ENCODE measurements at regions not wholly inside any gene's neighbourhood (a gene's known extent, or its start where the extent isn't known, plus 50 kb on each side); places are given as distances from the start of the nearest gene placed in this dataset.

DNA sequence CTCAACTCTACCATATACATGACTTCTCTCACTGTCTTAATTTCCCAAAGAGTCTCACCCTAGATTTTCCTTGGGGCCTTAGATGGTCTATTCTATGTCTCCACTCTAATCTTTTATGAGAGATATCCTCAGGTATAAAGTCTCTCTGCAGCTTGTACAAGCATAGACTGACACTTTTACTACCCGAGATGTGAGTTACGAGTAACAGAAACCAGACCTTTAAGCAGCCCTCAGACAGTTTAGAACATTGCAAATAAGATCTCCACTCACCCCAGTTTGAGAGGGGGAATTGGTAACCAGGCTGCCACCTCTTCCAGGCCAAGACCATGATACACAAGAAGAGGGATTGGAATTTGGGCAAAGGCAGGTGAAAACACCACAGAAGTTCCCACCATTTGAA lies 542.5 kb downstream of the TLE4 start:
- POLR2A ChIA-PET, result no interaction called here
- in situ Hi-C loops (cut with HindIII; ENCODE audit: extremely low pct_ligation_motif_present, low pct_unique_long_range_greater_than_20kb), result no loop called here
- TF ChIP-seq, protein P1, sequence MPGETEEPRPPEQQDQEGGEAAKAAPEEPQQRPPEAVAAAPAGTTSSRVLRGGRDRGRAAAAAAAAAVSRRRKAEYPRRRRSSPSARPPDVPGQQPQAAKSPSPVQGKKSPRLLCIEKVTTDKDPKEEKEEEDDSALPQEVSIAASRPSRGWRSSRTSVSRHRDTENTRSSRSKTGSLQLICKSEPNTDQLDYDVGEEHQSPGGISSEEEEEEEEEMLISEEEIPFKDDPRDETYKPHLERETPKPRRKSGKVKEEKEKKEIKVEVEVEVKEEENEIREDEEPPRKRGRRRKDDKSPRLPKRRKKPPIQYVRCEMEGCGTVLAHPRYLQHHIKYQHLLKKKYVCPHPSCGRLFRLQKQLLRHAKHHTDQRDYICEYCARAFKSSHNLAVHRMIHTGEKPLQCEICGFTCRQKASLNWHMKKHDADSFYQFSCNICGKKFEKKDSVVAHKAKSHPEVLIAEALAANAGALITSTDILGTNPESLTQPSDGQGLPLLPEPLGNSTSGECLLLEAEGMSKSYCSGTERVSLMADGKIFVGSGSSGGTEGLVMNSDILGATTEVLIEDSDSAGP (CRISPR knock-in tag; IDR thresholded peaks at IDR 0.05; ENCODE audit: borderline replicate concordance), result no peak
- TF ChIP-seq KDM4B (CRISPR knock-in tag; IDR thresholded peaks at IDR 0.05) (no peak), SMC3 (IDR thresholded peaks at IDR 0.05; ENCODE audit: low read length) (no peak), ZFP90 (CRISPR knock-in tag; IDR thresholded peaks at IDR 0.05; ENCODE audit: borderline replicate concordance) (no peak), ATRX (CRISPR knock-in tag; IDR thresholded peaks at IDR 0.05; ENCODE audit: borderline replicate concordance) (no peak), ZNF83 (CRISPR knock-in tag; IDR thresholded peaks at IDR 0.05; ENCODE audit: borderline replicate concordance) (no peak), ZNF44 (CRISPR knock-in tag; IDR thresholded peaks at IDR 0.05) (no peak), MYC (CRISPR knock-in tag; IDR thresholded peaks at IDR 0.05; ENCODE audit: borderline replicate concordance) (no peak), ZNF550 (CRISPR knock-in tag; IDR thresholded peaks at IDR 0.05; ENCODE audit: borderline replicate concordance) (no peak), POGK (CRISPR knock-in tag; conservative IDR thresholded peaks at IDR 0.05) (no peak), HNRNPUL1 (IDR thresholded peaks at IDR 0.05; ENCODE audit: low read depth, low read length) (no peak), ZBTB21 (CRISPR knock-in tag; IDR thresholded peaks at IDR 0.05) (no peak), ARNTL (CRISPR knock-in tag; IDR thresholded peaks at IDR 0.05) (no peak), ZNF530 (CRISPR knock-in tag; IDR thresholded peaks at IDR 0.05; ENCODE audit: low read depth) (no peak), NR2F2 (IDR thresholded peaks at IDR 0.05; ENCODE audit: borderline replicate concordance, low read depth) (no peak), ELF1 (CRISPR knock-in tag; IDR thresholded peaks at IDR 0.05) (no peak)
- TF ChIP-seq, protein P2, sequence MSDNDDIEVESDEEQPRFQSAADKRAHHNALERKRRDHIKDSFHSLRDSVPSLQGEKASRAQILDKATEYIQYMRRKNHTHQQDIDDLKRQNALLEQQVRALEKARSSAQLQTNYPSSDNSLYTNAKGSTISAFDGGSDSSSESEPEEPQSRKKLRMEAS (IDR thresholded peaks at IDR 0.05), result no peak
- TF ChIP-seq, protein P3, sequence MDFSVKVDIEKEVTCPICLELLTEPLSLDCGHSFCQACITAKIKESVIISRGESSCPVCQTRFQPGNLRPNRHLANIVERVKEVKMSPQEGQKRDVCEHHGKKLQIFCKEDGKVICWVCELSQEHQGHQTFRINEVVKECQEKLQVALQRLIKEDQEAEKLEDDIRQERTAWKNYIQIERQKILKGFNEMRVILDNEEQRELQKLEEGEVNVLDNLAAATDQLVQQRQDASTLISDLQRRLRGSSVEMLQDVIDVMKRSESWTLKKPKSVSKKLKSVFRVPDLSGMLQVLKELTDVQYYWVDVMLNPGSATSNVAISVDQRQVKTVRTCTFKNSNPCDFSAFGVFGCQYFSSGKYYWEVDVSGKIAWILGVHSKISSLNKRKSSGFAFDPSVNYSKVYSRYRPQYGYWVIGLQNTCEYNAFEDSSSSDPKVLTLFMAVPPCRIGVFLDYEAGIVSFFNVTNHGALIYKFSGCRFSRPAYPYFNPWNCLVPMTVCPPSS (IDR thresholded peaks at IDR 0.05), result no peak
- TF ChIP-seq, protein P4, sequence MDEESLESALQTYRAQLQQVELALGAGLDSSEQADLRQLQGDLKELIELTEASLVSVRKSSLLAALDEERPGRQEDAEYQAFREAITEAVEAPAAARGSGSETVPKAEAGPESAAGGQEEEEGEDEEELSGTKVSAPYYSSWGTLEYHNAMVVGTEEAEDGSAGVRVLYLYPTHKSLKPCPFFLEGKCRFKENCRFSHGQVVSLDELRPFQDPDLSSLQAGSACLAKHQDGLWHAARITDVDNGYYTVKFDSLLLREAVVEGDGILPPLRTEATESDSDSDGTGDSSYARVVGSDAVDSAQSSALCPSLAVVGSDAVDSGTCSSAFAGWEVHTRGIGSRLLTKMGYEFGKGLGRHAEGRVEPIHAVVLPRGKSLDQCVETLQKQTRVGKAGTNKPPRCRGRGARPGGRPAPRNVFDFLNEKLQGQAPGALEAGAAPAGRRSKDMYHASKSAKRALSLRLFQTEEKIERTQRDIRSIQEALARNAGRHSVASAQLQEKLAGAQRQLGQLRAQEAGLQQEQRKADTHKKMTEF (CRISPR knock-in tag; IDR thresholded peaks at IDR 0.05), result no peak

More for the DNA sequence above, 542.5 kb downstream of the TLE4 start:
- Histone ChIP-seq H3K4me2 (ENCODE audit: low read depth, low read length) (no peak overlapping the region), H3K9me3 (ENCODE audit: low read length) (peaks cover 62% of the 10 kb centered on the region), H3K27ac (ENCODE audit: extremely low read length, insufficient read depth, low read length) (no peak overlapping the region), H3K36me3 (replicated peaks in 1 of 2; ENCODE audit: control insufficient read depth in 1 of 2, insufficient read depth in 2 of 2, low read length in 2 of 2) (no peaks in the 10 kb centered on the region), H2AFZ (ENCODE audit: low read length) (no peak overlapping the region), H3K79me2 (ENCODE audit: insufficient read depth, low read length) (no peaks in the 10 kb centered on the region), H4K20me1 (ENCODE audit: insufficient read depth, low read length) (no peaks in the 10 kb centered on the region), H3K4me3 (replicated peaks in 1 of 3; ENCODE audit: insufficient read depth in 1 of 3, low read depth in 2 of 3, low read length in 3 of 3) (no peak overlapping the region), H3K27me3 (ENCODE audit: control insufficient read depth in 1 of 2, insufficient read depth in 2 of 2, low read length in 2 of 2) (no peaks in the 10 kb centered on the region), H3K9ac (ENCODE audit: insufficient read depth, low read depth, low read length) (no peak overlapping the region), H3K4me1 (ENCODE audit: insufficient read depth, low read length) (no peaks in the 10 kb centered on the region)
- FAIRE-seq (no peak), ATAC-seq (no peak), DNase-seq (ENCODE audit: low spot score) (no peak)
- WGBS (ENCODE audit: low lambda C conversion rate), result 23% methylated on average over 2 of the region's 2 CpGs
- CTCF ChIA-PET (ENCODE audit: low intra/inter-chr PET ratio, low total read pairs), result no interaction called here
- intact Hi-C loops (cut with micrococcal nuclease; ENCODE audit: unreplicated experiment), result no loop called here
- BruUV-seq (replicated peaks), result no TSS peak
